GM23248 (cell line): ENCODE measurements at regions not wholly inside any gene's neighbourhood (a gene's known extent, or its start where the extent isn't known, plus 50 kb on each side); places are given as distances from the start of the nearest gene placed in this dataset.

Experiments
- DNase-seq: peaks from one replicate; pipeline ENCODE4 v3.0.0-alpha.2; 2015
- H2AFZ ChIP-seq: fragments of 200-600 bp; sonication (generic); 2 replicates; pipeline ENCODE4 v1.6.1; 2016; ENCODE audit warnings: antibody characterized with exemption
- H3F3A ChIP-seq: fragments of 200-600 bp; sonication (generic); 2 replicates; pipeline ENCODE4 v1.6.1; 2016; ENCODE audit warnings: mild to moderate bottlenecking, antibody characterized with exemption, mixed run types; ENCODE audit not compliant: insufficient read depth
- H3K27ac ChIP-seq: fragments of 200-600 bp; sonication (generic); 2 replicates; pipeline ENCODE4 v1.5.1; 2016; ENCODE audit warnings: mild to moderate bottlenecking
- H3K27me3 ChIP-seq: fragments of 200-600 bp; sonication (generic); replicated peaks from 2 replicates; pipeline ENCODE4 v1.6.1; 2016; ENCODE audit warnings: mild to moderate bottlenecking; ENCODE audit not compliant: insufficient read depth
- H3K36me3 ChIP-seq: fragments of 200-600 bp; sonication (generic); 2 replicates; pipeline ENCODE4 v1.6.1; 2016; ENCODE audit warnings: low read depth, mild to moderate bottlenecking
- H3K4me1 ChIP-seq: fragments of 200-600 bp; sonication (generic); 2 replicates; pipeline ENCODE4 v1.6.1; 2016; ENCODE audit warnings: mild to moderate bottlenecking; ENCODE audit not compliant: insufficient read depth
- H3K4me2 ChIP-seq: fragments of 200-600 bp; sonication (generic); one replicate; pipeline ENCODE4 v1.6.1; 2016; ENCODE audit warnings: mild to moderate bottlenecking; ENCODE audit not compliant: unreplicated experiment
- H3K4me3 ChIP-seq: fragments of 200-600 bp; sonication (generic); 2 replicates; pipeline ENCODE4 v1.5.1; 2016; ENCODE audit warnings: mild to moderate bottlenecking
- H3K79me2 ChIP-seq: fragments of 200-600 bp; sonication (generic); 2 replicates; pipeline ENCODE4 v1.6.1; 2016; ENCODE audit warnings: mild to moderate bottlenecking; ENCODE audit not compliant: insufficient read depth
- H3K9ac ChIP-seq: fragments of 200-600 bp; sonication (generic); 2 replicates; pipeline ENCODE4 v1.6.1; 2016; ENCODE audit warnings: mild to moderate bottlenecking
- H3K9me2 ChIP-seq: fragments of 200-600 bp; sonication (generic); 2 replicates; pipeline ENCODE4 v1.6.1; 2016; ENCODE audit warnings: mixed run types, mild to moderate bottlenecking, moderate library complexity; ENCODE audit not compliant: insufficient read depth
- H3K9me3 ChIP-seq: fragments of 200-600 bp; sonication (generic); one replicate; pipeline ENCODE4 v1.6.1; 2017; ENCODE audit warnings: low read depth
- H4K20me1 ChIP-seq: fragments of 200-600 bp; sonication (generic); 2 replicates; pipeline ENCODE4 v1.6.0; 2016; ENCODE audit not compliant: insufficient read depth
- EZH2 ChIP-seq: fragments of 200-600 bp; sonication (generic); IDR thresholded peaks from 2 replicates; pipeline ENCODE4 v1.6.1; 2018; ENCODE audit warnings: antibody characterized with exemption, mild to moderate bottlenecking; ENCODE audit not compliant: insufficient read depth, poor library complexity, severe bottlenecking
- EZH2phosphoT487 ChIP-seq: fragments of 200-600 bp; sonication (generic); IDR thresholded peaks from 2 replicates; pipeline ENCODE4 v1.6.1; 2018; ENCODE audit warnings: antibody characterized with exemption, moderate library complexity, mild to moderate bottlenecking, low read depth; ENCODE audit not compliant: insufficient read depth
- WGBS, 2 experiments: methylation state at CpG; one replicate each; pipeline ENCODE4 v1.1.6; 2015 to 2017; ENCODE audit warnings: low lambda C conversion rate in 2 of 2, low coverage in 1 of 2; ENCODE audit errors: missing lambda C conversion rate in 2 of 2; 5-methylcytosine and 5-hydroxymethylcytosine counted together
- in situ Hi-C: fragments of 300-500 bp; cut with MboI; formaldehyde crosslinking; loops from 2 replicates; pipeline ENCODE4 v1.15.0; 2020

DNA sequence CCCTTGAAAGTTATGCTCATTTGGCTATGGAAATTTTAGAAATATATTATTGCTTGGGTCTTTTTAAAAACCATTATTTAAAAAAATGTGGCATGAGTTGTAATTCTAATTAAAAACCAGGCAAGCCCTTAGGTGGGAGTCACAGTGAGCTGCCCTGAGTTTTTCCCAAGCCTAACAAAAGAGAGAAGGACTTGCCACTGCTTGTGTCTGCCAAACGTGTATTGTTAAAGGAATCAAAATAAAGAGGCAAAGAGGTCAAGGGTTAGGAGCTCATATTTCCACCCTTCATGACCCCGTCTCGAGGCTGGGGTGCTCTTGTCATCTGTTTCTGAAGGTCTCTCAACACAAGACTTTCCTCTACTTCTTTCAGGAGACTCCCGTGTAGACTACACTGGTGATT, 321.1 kb downstream of the ZIC1 start:
- Histone ChIP-seq H3K9ac (no peak overlapping the region), H3K27ac (no peak overlapping the region), H3F3A (no peaks in the 10 kb centered on the region), H3K27me3 (no peaks in the 10 kb centered on the region), H3K4me2 (no peak overlapping the region), H3K79me2 (no peaks in the 10 kb centered on the region), H2AFZ (no peak overlapping the region; the same call in 1 of the 2 replicates), H3K9me2 (no peaks in the 10 kb centered on the region), H3K36me3 (no peaks in the 10 kb centered on the region), H4K20me1 (no peaks in the 10 kb centered on the region), H3K4me3 (no peak overlapping the region), H3K4me1 (no peaks in the 10 kb centered on the region), H3K9me3 (no peaks in the 10 kb centered on the region)
- no peak for TF ChIP-seq EZH2
- TF ChIP-seq EZH2phosphoT487: no peak
- no peak for DNase-seq
- in situ Hi-C loops: no loop called here
- 50 to 56% methylated on average over 4 of the region's 4 CpGs for WGBS, 2 experiments

- H3K79me2 ChIP-seq: no peaks in the 10 kb centered on the region
- no peak for DNase-seq
- no peak overlapping the region for H3K4me2 ChIP-seq
- no peaks in the 10 kb centered on the region for H3K9me2 ChIP-seq
- no peaks in the 10 kb centered on the region for H3K4me1 ChIP-seq
- TF ChIP-seq EZH2 (no peak), EZH2phosphoT487 (no peak)
- no peaks in the 10 kb centered on the region for H4K20me1 ChIP-seq
- no peak overlapping the region for H3K4me3 ChIP-seq
- no peaks in the 10 kb centered on the region for H3K27me3 ChIP-seq
- no peaks in the 10 kb centered on the region for H3K9me3 ChIP-seq
- H3K36me3 ChIP-seq: no peaks in the 10 kb centered on the region
- H3K27ac ChIP-seq: no peak overlapping the region
- 81 to 87% methylated on average over 2 of the region's 2 CpGs for whole genome bisulfite sequencing, 2 experiments
- in situ Hi-C loops: no loop called here
- H2AFZ ChIP-seq: no peak overlapping the region
- no peak overlapping the region for H3K9ac ChIP-seq
- no peaks in the 10 kb centered on the region for H3F3A ChIP-seq
These were observed 324.1 kb downstream of the ZIC1 start for GRCh38 chr3:147733217-147733616.

DNA sequence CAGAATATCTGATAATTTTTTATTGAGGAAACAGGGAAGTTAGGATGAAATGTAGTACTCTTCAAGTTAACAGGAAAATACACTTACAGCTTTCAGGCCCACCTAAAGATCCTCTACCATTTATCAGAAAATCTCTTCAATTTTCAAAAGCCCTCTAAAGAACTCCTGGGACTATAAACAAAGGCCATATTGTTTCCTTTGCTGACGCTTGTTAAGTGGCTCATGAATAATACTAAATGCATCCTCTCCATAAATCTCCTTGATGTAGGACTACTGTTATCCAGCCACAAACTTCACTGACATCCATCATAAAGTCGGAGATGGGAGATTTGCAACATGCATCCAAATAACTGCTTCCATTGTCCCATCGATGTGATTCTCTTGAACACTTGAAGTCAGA, 326.5 kb downstream of the ZIC1 start:
- TF ChIP-seq EZH2phosphoT487 (no peak), EZH2 (no peak)
- Histone ChIP-seq H3F3A (no peaks in the 10 kb centered on the region), H3K27me3 (no peaks in the 10 kb centered on the region), H4K20me1 (no peaks in the 10 kb centered on the region), H3K27ac (no peak overlapping the region), H3K4me1 (no peaks in the 10 kb centered on the region), H3K9me2 (no peaks in the 10 kb centered on the region), H3K9ac (no peak overlapping the region), H3K36me3 (no peaks in the 10 kb centered on the region), H3K79me2 (no peaks in the 10 kb centered on the region), H3K4me2 (no peak overlapping the region), H3K4me3 (no peak overlapping the region), H2AFZ (no peak overlapping the region), H3K9me3 (no peaks in the 10 kb centered on the region)
- WGBS, 2 experiments: 77 to 83% methylated on average over 3 of the region's 3 CpGs
- in situ Hi-C loops: no loop called here
- DNase-seq: no peak

GRCh38 chr3:147736226-147736625, 327.1 kb downstream of the ZIC1 start:
- no peak for TF ChIP-seq EZH2
- DNase-seq: no peak
- in situ Hi-C loops: no loop called here
- Histone ChIP-seq H3K9ac (no peak overlapping the region), H3K27ac (no peak overlapping the region), H3K9me2 (no peaks in the 10 kb centered on the region), H2AFZ (no peak overlapping the region), H3K79me2 (no peaks in the 10 kb centered on the region), H3K4me2 (no peak overlapping the region), H3F3A (no peaks in the 10 kb centered on the region), H3K36me3 (no peaks in the 10 kb centered on the region), H4K20me1 (no peaks in the 10 kb centered on the region), H3K9me3 (no peaks in the 10 kb centered on the region), H3K4me3 (no peak overlapping the region), H3K27me3 (no peaks in the 10 kb centered on the region), H3K4me1 (no peaks in the 10 kb centered on the region)
- WGBS, 2 experiments: 28 to 48% methylated on average over 2 of the region's 2 CpGs

DNA sequence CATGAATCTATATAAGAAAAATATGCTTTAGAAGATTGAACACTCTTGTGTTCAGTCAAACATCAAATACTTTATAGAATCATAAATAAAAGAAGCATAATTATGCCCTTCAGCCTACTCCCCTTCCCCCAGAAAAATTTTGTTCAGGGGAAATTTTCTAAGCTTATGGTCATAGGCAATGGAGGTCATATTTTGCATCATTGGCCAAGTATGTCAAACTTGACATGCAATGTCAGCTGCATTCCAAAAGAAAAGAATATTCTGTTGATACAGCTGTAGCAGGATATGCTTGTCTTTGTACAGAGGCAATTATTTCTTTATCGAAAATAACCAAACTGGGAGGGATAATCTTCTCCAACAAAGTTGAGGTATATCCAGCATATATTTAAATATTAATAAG, 328.2 kb downstream of the ZIC1 start:
- no peak overlapping the region for H3K9ac ChIP-seq
- WGBS, 2 experiments: 95% methylated on average over 1 of the region's 1 CpG
- no peak for DNase-seq
- H3K79me2 ChIP-seq: no peaks in the 10 kb centered on the region
- no peaks in the 10 kb centered on the region; the same call in 1 of the 2 replicates for H3K9me2 ChIP-seq
- H3K9me3 ChIP-seq: no peaks in the 10 kb centered on the region
- no peaks in the 10 kb centered on the region for H3F3A ChIP-seq
- in situ Hi-C loops: no loop called here
- H2AFZ ChIP-seq: no peak overlapping the region
- no peaks in the 10 kb centered on the region for H3K36me3 ChIP-seq
- TF ChIP-seq EZH2 (no peak), EZH2phosphoT487 (no peak)
- no peaks in the 10 kb centered on the region for H4K20me1 ChIP-seq
- H3K4me2 ChIP-seq: no peak overlapping the region
- no peaks in the 10 kb centered on the region for H3K27me3 ChIP-seq
- no peak overlapping the region for H3K27ac ChIP-seq
- H3K4me1 ChIP-seq: peaks cover 2% of the 10 kb centered on the region; the same call in 1 of the 2 replicates
- H3K4me3 ChIP-seq: no peak overlapping the region
